Activated CD4-positive, alpha-beta T cell treated with anti-CD3 and anti-CD28 coated beads for 48 hours (primary cell): ENCODE measurements at regions not wholly inside any gene's neighbourhood (a gene's known extent, or its start where the extent isn't known, plus 50 kb on each side); places are given as distances from the start of the nearest gene placed in this dataset.
A peak's percentile ranks its signal among the peaks of the same experiment; 100 is the strongest.
"Not testable (repeated sequence)": the region's sequence is repeated elsewhere in the genome, so short reads cannot be mapped to it uniquely, and the experiment has no call there.

Experiments
- DNase-seq: peaks from one replicate; pipeline ENCODE4 v3.0.0-alpha.2; 2020

DNA sequence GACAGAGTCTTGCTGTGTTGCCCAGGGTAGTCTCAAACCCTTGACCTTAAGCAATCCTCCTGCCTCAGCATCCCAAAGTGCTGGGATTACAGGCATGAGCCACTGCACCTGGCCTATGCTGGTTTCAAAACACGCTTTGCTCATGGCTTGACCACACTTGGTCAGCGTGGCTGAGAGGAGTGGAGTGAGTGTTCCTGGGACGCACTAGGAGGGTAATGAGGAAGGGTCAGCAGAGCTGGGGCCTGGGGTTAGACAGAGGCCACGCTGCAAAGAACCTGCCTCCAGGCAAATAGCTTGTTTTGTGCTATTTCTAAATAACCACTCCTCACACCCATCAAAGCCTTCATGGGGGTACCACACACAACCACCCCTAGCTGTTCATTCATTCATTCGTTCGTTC lies 77.9 kb upstream of the TOX2 start:
- no peak for DNase-seq

GRCh38 chr20:43835944-43836508 lies 78.6 kb upstream of the TOX2 start:
- no peak for DNase-seq

GRCh38 chr20:43833511-43834395 lies 80.9 kb upstream of the TOX2 start:
- no peak for DNase-seq

- no peak for DNase-seq
Measured at GRCh38 chr20:43832961-43833360, 81.7 kb upstream of the TOX2 start.

- DNase-seq: no peak
Measured at GRCh38 chr20:43832096-43832816, 82.4 kb upstream of the TOX2 start.

GRCh38 chr20:43831481-43832065 lies 83.1 kb upstream of the TOX2 start:
- no peak for DNase-seq

DNA sequence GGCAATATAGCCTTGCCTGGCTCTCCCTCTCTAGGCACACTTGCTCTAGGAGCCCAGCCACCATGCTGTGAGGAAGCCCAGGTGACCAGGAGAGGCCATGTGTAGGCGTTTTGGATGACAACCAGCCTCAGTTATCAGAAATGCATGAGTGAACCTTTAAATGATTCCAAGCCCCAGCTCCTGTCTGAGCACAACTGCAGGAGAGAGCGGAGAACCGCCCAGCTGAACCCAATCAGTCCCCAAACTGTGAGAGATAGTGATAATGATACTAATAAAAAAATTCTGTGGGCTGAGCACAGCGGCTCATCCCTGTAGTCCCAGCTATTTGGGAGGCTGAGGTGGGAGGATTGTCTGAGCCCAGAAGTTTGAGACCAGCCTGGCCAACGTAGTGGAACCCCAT lies 83.8 kb upstream of the TOX2 start:
- no peak for DNase-seq

DNA sequence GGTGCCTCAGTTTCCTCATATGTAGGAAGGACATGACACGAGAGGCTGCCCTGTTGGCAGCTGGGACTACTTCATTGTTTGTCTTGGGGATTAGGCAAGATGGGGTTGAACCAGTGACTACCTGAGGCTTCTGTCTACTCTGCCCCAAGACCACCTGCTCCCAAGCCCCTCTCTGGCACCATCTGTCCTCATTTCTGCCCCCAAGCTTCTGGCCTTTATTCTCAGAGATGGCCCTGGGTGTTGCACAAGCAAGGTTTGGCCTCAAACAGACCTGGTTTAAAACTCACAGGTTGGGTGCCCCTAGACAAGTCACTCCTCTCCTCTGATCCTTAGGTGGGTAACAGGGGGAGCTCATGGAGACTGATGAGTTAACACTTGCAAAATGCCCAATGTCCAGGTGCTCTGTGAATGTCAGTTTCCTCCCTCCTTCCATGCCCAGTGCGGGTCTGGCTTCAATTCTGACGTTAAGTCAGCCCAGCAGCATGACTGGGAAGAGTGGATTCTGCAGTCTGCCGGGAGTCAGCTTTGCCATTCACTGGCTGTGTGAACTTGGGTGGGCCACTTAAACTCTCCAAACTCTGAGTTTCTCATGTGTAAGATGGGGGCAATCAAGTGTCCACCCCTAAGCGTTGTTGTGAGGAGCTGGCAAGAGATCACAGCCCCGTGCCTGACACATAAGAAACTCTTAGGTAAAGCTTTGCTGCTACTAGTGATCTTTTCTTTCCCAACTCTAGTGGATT lies 84.5 kb upstream of the TOX2 start:
- DNase-seq: no peak

- DNase-seq: no peak
Measured at GRCh38 chr20:43827940-43828562, 86.6 kb upstream of the TOX2 start.

DNA sequence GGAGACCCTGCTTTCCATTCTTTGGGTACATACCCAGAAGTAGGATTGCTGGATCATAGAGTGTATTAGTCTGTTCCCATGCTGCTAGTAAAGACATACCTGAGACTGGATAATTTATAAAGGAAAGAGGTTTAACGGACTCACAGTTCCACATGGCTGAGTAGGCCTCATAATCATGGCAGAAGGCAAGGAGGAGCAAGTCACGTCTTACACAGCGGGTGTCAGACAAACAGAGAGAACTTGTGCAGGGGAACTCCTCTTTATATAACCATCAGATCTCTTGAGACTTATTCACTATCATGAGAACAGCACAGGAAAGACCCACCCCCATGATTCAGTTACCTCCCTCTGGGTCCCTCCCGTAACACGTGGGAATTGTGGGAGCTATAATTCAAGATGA lies 87.7 kb upstream of the TOX2 start:
- not testable (repeated sequence) for DNase-seq

GRCh38 chr20:43825581-43825980 lies 89.1 kb upstream of the TOX2 start:
- no peak for DNase-seq

GRCh38 chr20:43825051-43825402 lies 89.6 kb upstream of the TOX2 start:
- DNase-seq: no peak

DNA sequence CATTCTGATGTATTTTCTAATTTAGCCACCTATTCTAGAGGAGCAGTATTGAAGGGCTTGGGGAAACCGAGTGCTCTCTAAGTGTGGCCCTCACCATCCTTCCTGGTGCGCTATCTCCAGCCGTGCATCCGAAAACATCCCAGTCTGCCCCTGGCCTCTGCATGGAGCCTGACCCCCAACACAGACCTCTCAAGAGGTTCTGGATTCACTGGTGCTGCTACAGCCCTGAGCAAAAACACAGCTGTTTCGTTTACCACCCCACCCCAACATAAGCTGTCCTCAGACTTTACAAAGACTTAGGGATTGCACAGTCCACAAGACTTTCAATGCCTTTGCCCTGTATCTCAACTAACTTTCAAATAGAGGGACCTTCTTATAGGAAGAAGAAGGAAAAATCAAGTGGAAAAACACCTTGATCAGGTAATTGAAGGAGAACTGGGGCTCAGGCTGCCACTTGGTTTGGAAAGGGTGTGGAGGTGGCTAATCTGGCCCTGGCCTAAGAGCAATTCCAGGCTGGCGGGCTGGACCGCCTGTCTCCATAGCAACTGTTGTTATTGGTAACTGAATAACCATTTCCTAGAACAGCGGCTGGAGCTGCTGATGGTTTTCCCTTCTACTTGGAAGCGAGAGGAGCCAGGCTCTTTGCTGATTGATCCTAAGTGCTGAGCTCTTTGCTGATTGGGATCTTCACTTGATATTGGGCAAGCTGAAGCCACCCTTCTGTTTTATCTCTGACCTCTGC lies 90.2 kb upstream of the TOX2 start:
- DNase-seq: no peak

DNA sequence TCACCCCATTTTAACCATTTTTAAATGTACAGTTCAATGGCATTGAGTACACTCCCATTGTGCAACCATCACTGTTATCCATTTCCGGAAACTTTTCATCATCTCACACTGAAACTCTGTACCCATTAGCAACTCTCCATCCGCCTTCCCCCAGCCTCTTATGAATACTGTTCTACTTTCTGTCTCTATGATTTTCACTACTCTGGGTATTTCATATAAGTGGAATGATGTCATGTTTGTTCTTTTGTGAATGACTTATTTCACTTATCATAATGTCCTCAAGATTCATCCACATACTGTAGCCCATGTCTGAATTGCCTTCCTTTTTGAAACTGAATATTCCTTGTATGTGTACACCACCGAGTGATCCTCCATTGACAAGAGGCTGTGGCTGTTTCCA lies 92.9 kb upstream of the TOX2 start:
- peak; percentile 43 for DNase-seq

DNA sequence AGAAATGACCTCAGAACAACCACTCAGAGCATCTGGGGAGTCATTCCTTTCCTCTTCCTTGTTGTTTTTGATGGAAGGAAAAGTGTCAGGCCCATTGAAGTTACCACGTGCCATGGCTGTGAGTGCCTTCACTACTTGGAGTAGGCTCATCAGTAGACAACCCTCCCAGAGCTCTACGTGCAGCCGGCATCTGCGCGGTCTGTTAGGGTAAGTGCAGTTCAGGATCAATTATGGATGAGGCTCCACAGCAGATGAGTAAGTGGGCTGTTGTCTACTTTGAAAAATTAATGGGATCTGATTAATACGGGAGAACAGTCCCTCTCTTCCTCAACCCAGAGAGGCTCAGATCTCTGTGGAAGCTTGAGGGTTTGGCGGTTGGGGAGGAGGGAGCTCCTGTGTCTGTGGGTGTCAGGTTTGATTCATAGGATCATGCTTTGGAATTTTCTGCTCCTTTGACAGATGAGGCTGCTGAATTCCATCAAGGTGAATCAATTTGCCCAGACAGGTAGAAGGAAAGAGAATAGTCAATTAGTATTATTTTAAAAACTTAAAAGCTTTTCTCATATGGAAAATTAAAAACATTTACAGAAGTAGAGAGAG lies 93.8 kb upstream of the TOX2 start:
- no peak for DNase-seq

GRCh38 chr20:43812216-43812615 lies 85.4 kb upstream of the GTSF1L start:
- DNase-seq: no peak

DNA sequence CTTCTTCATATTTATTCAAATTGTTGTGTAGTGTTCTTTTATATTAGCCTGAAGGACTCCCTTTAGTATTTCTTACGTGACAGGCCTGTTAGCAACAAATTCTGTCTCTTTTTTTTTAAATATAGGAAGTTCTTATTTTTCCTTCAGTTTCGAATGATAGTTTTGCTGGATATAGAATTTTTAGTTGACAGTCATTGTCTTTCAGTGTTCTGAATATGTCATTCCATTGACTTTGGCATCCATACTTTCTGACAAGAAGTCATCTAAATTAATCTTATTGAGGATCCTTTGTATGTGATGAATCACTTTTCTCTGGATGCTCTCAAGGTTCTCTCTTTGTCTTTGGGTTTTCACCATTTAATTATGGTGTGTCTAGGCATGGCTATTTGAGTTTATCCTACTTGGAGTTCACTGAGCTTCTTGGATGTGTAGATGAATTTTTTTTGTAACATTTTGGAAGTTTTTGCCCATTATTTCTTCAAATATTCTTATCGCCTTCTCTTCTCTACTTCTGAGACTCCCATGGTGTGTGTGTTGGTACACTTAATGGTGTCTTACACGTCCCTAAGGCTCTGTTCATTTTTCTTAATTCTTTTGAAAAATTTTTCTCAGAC lies 82.5 kb upstream of the GTSF1L start:
- no peak for DNase-seq

DNA sequence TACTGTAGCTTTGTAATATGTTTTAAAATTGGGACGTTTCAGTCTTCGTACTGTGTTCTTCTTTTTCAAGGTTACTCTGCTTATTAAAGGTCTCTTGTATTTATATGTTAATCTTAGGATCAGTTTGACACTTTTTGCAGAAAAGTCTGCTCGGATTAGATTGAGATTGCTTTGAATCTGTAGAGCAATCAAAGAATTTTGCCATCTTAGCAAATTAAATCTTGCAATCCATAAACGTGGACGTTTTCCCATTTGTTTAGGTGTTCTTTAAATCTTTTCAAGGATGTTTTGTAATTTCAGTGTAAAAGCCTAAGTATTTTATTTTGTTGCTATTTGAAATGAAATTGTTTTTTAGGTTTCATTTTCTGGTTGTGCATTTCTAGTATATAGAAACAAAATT lies 78.0 kb upstream of the GTSF1L start:
- DNase-seq: no peak

DNA sequence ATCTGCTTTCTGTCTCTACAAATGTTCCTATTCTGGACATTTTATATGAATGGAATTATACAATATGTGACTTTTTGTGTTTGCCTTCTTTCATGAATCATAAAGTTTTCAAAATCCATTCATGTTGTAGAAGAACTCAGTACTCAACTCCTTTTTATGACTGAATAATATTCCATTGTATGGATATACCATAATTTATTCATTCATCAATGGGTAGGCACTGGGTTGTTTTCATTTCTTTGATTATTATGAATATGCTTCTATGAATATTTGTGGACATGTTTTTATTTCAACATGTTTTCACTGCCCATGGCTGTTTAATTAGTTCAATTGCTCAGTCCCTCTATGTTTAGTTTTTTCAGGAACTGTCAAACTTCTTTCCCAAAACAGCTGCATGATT lies 76.5 kb upstream of the GTSF1L start:
- no peak for DNase-seq

- DNase-seq: no peak
Measured at GRCh38 chr20:43800186-43800585, 73.4 kb upstream of the GTSF1L start.

- DNase-seq: no peak
Measured at GRCh38 chr20:43799741-43800140, 72.9 kb upstream of the GTSF1L start.
